H1 (cell line): ENCODE measurements at regions not wholly inside any gene's neighbourhood (a gene's known extent, or its start where the extent isn't known, plus 50 kb on each side); places are given as distances from the start of the nearest gene placed in this dataset.

Source experiments
- CHD1 ChIP-seq: IDR thresholded peaks from 2 replicates; pipeline ENCODE4 v1.6.1; 2012; ENCODE audit warnings: low read depth, low read length, improper control_type of control experiment
- CHD7 ChIP-seq: fragments of 300-600 bp; sonication (generic); IDR thresholded peaks from 2 replicates; pipeline ENCODE4 v1.7.1; 2012; ENCODE audit warnings: low read length, moderate library complexity, mild to moderate bottlenecking, inconsistent platforms; ENCODE audit not compliant: insufficient replicate concordance
- POU5F1 ChIP-seq: IDR thresholded peaks from 2 replicates; pipeline ENCODE4 v1.6.1; 2011; ENCODE audit warnings: low read depth, mild to moderate bottlenecking, low read length, moderate library complexity
- SAP30 ChIP-seq: fragments of 300-600 bp; sonication (generic); IDR thresholded peaks from 2 replicates; pipeline ENCODE4 v1.7.1; 2012; ENCODE audit warnings: low read length, moderate library complexity, mild to moderate bottlenecking, inconsistent platforms; ENCODE audit not compliant: insufficient read depth, insufficient replicate concordance
- SIX5 ChIP-seq: IDR thresholded peaks from 2 replicates; pipeline ENCODE4 v1.6.1; 2011; ENCODE audit warnings: mild to moderate bottlenecking, low read depth, low read length

- TF ChIP-seq CHD7: no peak
- TF ChIP-seq SIX5: no peak
- TF ChIP-seq SAP30: no peak
- no peak for TF ChIP-seq CHD1
- TF ChIP-seq POU5F1: no peak
These were observed 80.7 kb upstream of the EEF1E1 start (continued) for GRCh38 chr6:8182902-8183665.
